ENCODE measurements at regions not wholly inside any gene's neighbourhood (a gene's known extent, or its start where the extent isn't known, plus 50 kb on each side); places are given as distances from the start of the nearest gene placed in this dataset.

DNA sequence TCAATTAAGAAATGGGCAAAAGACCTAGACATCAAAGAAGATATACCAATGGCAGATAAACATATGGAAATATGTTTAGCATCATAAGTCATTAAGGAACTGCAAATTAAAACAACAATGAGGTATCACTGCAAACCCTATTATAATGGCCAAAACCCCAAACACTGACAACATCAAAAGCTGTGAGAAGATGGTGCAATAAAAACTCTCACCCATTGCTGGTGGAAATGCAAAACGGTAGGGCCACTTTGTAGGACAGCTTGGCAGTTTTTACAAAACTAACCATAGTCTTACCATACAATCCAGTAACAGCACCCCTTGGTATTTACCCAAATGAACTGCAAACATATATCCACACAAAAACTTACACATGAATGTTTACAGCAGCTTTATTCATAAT lies 213.1 kb downstream of the UBE2E3 start:
- H2AFZ ChIP-seq (ENCODE audit: control insufficient read depth, low read length): no peak overlapping the region
- dilution Hi-C loops (cut with MboI; ENCODE audit: extremely low pct_ligation_motif_present, low sequenced_read_pairs): no loop called here
- no peak overlapping the region for H3K9ac ChIP-seq (ENCODE audit: control insufficient read depth, extremely low read depth, insufficient read depth, low read length)
- H3K4me2 ChIP-seq (ENCODE audit: control insufficient read depth, extremely low read depth, insufficient read depth, low read depth, low read length): no peak overlapping the region
- no peaks in the 10 kb centered on the region for H3K9me3 ChIP-seq (ENCODE audit: control insufficient read depth, low read depth, low read length)
- TF ChIP-seq, protein P1, sequence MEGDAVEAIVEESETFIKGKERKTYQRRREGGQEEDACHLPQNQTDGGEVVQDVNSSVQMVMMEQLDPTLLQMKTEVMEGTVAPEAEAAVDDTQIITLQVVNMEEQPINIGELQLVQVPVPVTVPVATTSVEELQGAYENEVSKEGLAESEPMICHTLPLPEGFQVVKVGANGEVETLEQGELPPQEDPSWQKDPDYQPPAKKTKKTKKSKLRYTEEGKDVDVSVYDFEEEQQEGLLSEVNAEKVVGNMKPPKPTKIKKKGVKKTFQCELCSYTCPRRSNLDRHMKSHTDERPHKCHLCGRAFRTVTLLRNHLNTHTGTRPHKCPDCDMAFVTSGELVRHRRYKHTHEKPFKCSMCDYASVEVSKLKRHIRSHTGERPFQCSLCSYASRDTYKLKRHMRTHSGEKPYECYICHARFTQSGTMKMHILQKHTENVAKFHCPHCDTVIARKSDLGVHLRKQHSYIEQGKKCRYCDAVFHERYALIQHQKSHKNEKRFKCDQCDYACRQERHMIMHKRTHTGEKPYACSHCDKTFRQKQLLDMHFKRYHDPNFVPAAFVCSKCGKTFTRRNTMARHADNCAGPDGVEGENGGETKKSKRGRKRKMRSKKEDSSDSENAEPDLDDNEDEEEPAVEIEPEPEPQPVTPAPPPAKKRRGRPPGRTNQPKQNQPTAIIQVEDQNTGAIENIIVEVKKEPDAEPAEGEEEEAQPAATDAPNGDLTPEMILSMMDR (optimal IDR thresholded peaks at IDR 0.05 in 1 of 3, IDR thresholded peaks at IDR 0.05 in 1 of 3, conservative IDR thresholded peaks at IDR 0.05 in 1 of 3; ENCODE audit: extremely low read depth in 1 of 3, insufficient read depth in 2 of 3, low read length in 3 of 3): no peak
- TF ChIP-seq EZH2 (IDR thresholded peaks at IDR 0.05; ENCODE audit: low read length): no peak
- no peaks in the 10 kb centered on the region for H3K9me1 ChIP-seq (ENCODE audit: control insufficient read depth, extremely low read depth, insufficient read depth, low read length)
- no peaks in the 10 kb centered on the region for H4K20me1 ChIP-seq (ENCODE audit: control insufficient read depth, extremely low read depth, insufficient read depth, low read length)
- no peaks in the 10 kb centered on the region for H3K27me3 ChIP-seq (ENCODE audit: control insufficient read depth, extremely low read depth, insufficient read depth, low read length)
- no peaks in the 10 kb centered on the region for H3K36me3 ChIP-seq (ENCODE audit: control insufficient read depth in 2 of 2, extremely low read depth in 1 of 2, insufficient read depth in 2 of 2, low read length in 2 of 2)
- no peaks in the 10 kb centered on the region for H3K4me1 ChIP-seq (ENCODE audit: control insufficient read depth, extremely low read depth, insufficient read depth, low read length)
- DNase-seq (ENCODE audit: low read depth, low spot score): no peak
- H3K27ac ChIP-seq (ENCODE audit: control insufficient read depth, insufficient read depth, low read length): no peak overlapping the region
- no peaks in the 10 kb centered on the region for H3K79me2 ChIP-seq (ENCODE audit: control insufficient read depth, insufficient read depth, low read length)
- no peak overlapping the region for H3K4me3 ChIP-seq (ENCODE audit: control insufficient read depth in 2 of 3, extremely low read depth in 1 of 3, insufficient read depth in 2 of 3, low read depth in 1 of 3, low read length in 3 of 3)
- FAIRE-seq: no peak

GRCh38 chr2:181196401-181196800 lies 216.0 kb downstream of the UBE2E3 start:
- no peaks in the 10 kb centered on the region for H3K9me3 ChIP-seq (ENCODE audit: control insufficient read depth, low read depth, low read length)
- DNase-seq (ENCODE audit: low read depth, low spot score) (no peak), FAIRE-seq (no peak)
- no peak overlapping the region for H3K4me3 ChIP-seq (ENCODE audit: control insufficient read depth in 2 of 3, extremely low read depth in 1 of 3, insufficient read depth in 2 of 3, low read depth in 1 of 3, low read length in 3 of 3)
- H3K36me3 ChIP-seq (ENCODE audit: control insufficient read depth in 2 of 2, extremely low read depth in 1 of 2, insufficient read depth in 2 of 2, low read length in 2 of 2): no peaks in the 10 kb centered on the region
- H3K9ac ChIP-seq (ENCODE audit: control insufficient read depth, extremely low read depth, insufficient read depth, low read length): no peak overlapping the region
- H3K79me2 ChIP-seq (ENCODE audit: control insufficient read depth, insufficient read depth, low read length): no peaks in the 10 kb centered on the region
- H3K4me1 ChIP-seq (ENCODE audit: control insufficient read depth, extremely low read depth, insufficient read depth, low read length): no peaks in the 10 kb centered on the region
- TF ChIP-seq, protein P1 (optimal IDR thresholded peaks at IDR 0.05 in 1 of 3, IDR thresholded peaks at IDR 0.05 in 1 of 3, conservative IDR thresholded peaks at IDR 0.05 in 1 of 3; ENCODE audit: extremely low read depth in 1 of 3, insufficient read depth in 2 of 3, low read length in 3 of 3): no peak
- no peak for TF ChIP-seq EZH2 (IDR thresholded peaks at IDR 0.05; ENCODE audit: low read length)
- H3K9me1 ChIP-seq (ENCODE audit: control insufficient read depth, extremely low read depth, insufficient read depth, low read length): no peaks in the 10 kb centered on the region
- H3K4me2 ChIP-seq (ENCODE audit: control insufficient read depth, extremely low read depth, insufficient read depth, low read depth, low read length): no peak overlapping the region
- no peaks in the 10 kb centered on the region for H4K20me1 ChIP-seq (ENCODE audit: control insufficient read depth, extremely low read depth, insufficient read depth, low read length)
- dilution Hi-C loops (cut with MboI; ENCODE audit: extremely low pct_ligation_motif_present, low sequenced_read_pairs): no loop called here
- no peak overlapping the region for H2AFZ ChIP-seq (ENCODE audit: control insufficient read depth, low read length)
- H3K27ac ChIP-seq (ENCODE audit: control insufficient read depth, insufficient read depth, low read length): no peak overlapping the region
- no peaks in the 10 kb centered on the region for H3K27me3 ChIP-seq (ENCODE audit: control insufficient read depth, extremely low read depth, insufficient read depth, low read length)
